ENCODE measurements at regions not wholly inside any gene's neighbourhood (a gene's known extent, or its start where the extent isn't known, plus 50 kb on each side); places are given as distances from the start of the nearest gene placed in this dataset.

DNA sequence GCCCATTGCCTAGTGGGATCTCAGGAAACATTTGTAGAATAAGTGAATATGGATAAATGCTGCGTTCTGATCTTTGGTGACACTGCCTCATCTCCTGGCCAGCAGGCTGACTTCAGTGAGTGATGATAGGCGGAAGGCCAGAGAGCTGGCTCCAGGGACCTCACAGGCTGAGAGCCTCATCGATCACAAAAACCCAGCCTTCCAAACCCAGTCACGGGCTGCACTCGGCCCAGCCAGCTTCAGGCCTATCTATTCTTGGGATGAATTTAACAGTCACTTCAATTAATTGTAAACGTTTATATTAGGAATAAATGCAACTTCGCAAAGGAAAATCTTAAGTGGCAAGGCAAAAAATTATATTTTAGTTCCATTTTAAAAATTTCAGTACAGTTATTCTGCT, 201.6 kb downstream of the IRX2 start:
- TF ChIP-seq CTCF (IDR thresholded peaks at IDR 0.05): no peak
- ATAC-seq (no peak), DNase-seq (no peak)
- Histone ChIP-seq H3K36me3 (ENCODE audit: low read depth) (no peaks in the 10 kb centered on the region), H3K4me1 (ENCODE audit: low read depth) (no peaks in the 10 kb centered on the region), H3K9me3 (peaks cover 33% of the 10 kb centered on the region), H3K4me3 (no peak overlapping the region)
- intact Hi-C loops (cut with DNase I, micrococcal nuclease): no loop called here

GRCh38 chr5:2549354-2549753, 202.1 kb downstream of the IRX2 start:
- Histone ChIP-seq H3K4me1 (ENCODE audit: low read depth) (no peaks in the 10 kb centered on the region), H3K4me3 (no peak overlapping the region), H3K9me3 (peaks cover 27% of the 10 kb centered on the region), H3K36me3 (ENCODE audit: low read depth) (no peaks in the 10 kb centered on the region)
- ATAC-seq (no peak), DNase-seq (no peak)
- intact Hi-C loops (cut with DNase I, micrococcal nuclease): no loop called here
- TF ChIP-seq CTCF (IDR thresholded peaks at IDR 0.05): no peak

GRCh38 chr5:2546938-2547337, 204.5 kb downstream of the IRX2 start:
- Histone ChIP-seq H3K36me3 (ENCODE audit: low read depth) (no peaks in the 10 kb centered on the region), H3K4me3 (no peak overlapping the region), H3K4me1 (ENCODE audit: low read depth) (no peaks in the 10 kb centered on the region), H3K9me3 (peaks cover 18% of the 10 kb centered on the region)
- TF ChIP-seq CTCF (IDR thresholded peaks at IDR 0.05): no peak
- no peak for DNase-seq
- no peak for ATAC-seq
- intact Hi-C loops (cut with DNase I, micrococcal nuclease): no loop called here

DNA sequence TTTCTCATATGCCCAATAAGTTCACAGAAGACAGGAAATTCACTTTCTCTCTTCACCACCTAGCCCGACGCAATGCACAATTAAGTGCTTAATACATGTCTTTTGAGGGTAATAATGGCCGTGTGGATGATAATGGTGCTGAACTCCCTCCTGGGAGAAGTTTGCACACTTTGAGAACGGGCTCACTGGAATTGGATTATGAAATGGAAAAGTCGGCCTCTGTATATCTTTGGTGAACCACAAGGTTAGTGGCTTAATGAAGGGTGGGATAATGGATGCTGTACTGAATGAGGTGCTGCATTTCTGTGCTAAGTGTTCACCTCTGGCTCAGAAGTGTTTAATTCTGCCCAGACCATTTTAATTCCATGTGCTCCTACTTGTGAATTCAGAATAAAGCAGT, 207.5 kb downstream of the IRX2 start:
- DNase-seq: no peak
- Histone ChIP-seq H3K36me3 (ENCODE audit: low read depth) (no peaks in the 10 kb centered on the region), H3K4me3 (no peak overlapping the region), H3K9me3 (peaks cover 24% of the 10 kb centered on the region), H3K4me1 (ENCODE audit: low read depth) (no peaks in the 10 kb centered on the region)
- TF ChIP-seq CTCF (IDR thresholded peaks at IDR 0.05): no peak
- intact Hi-C loops (cut with DNase I, micrococcal nuclease): no loop called here
- ATAC-seq: no peak

- TF ChIP-seq CTCF (IDR thresholded peaks at IDR 0.05): no peak
- Histone ChIP-seq H3K36me3 (ENCODE audit: low read depth) (no peaks in the 10 kb centered on the region), H3K4me3 (no peak overlapping the region), H3K9me3 (peaks cover 20% of the 10 kb centered on the region), H3K4me1 (ENCODE audit: low read depth) (no peaks in the 10 kb centered on the region)
- intact Hi-C loops (cut with DNase I, micrococcal nuclease): no loop called here
- DNase-seq: no peak
- ATAC-seq: no peak
Observed at GRCh38 chr5:2542821-2543220, 208.7 kb downstream of the IRX2 start.

GRCh38 chr5:2542026-2542425, 209.5 kb downstream of the IRX2 start:
- Histone ChIP-seq H3K4me1 (ENCODE audit: low read depth) (no peaks in the 10 kb centered on the region), H3K9me3 (peaks cover 20% of the 10 kb centered on the region), H3K36me3 (ENCODE audit: low read depth) (no peaks in the 10 kb centered on the region), H3K4me3 (no peak overlapping the region)
- TF ChIP-seq CTCF (IDR thresholded peaks at IDR 0.05): no peak
- ATAC-seq: no peak
- no peak for DNase-seq
- intact Hi-C loops (cut with DNase I, micrococcal nuclease): no loop called here

All from mucosa of descending colon (tissue), 3 donors.